T-helper 2 cell (primary cell): ENCODE measurements at regions not wholly inside any gene's neighbourhood (a gene's known extent, or its start where the extent isn't known, plus 50 kb on each side); places are given as distances from the start of the nearest gene placed in this dataset.

Experiments
- DNase-seq, 5 experiments: peaks; one replicate each; pipeline versions ENCODE4 v3.0.0 to v3.0.0-alpha.2; 2012 to 2022

GRCh38 chr12:67504026-67504425, 144.5 kb upstream of the DYRK2 start:
- DNase-seq: no peak

DNA sequence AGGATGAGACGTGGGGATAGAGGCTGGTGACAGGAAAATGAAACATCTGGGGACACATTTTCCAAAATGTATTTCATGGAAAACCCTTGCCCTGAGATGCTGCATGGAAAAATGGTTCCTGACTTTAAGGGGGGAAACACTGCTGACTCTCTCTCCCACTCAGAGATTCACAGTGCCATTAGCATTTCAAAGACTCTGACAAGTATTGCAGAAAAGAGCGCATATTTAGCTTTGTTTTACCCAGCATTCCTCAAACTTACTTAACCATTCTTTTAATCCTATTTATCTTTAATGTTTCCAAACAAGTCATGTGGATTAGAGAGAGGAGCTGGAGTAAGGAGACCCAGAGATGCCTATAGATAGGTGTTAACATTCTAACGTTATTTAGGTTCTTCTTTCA, 141.8 kb upstream of the DYRK2 start:
- no peak for DNase-seq

DNA sequence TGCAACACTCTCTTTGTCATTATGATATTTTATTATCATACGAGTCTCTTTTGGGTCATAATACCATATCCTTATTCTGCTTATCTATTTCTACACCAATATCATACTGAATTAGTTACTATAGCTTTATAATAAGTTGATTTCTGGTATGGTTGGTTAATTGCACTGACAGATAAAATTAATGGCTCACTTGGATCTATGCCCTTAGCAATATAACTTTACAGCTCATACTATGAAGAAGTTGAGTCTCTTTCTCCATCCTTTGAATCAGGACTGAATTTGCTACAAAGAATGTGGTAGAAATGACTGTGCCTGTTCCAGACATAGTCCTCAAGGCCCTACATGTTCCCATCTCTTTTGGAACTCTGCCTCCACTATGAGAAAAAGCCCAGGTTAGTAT, 139.7 kb upstream of the DYRK2 start:
- DNase-seq: no peak

GRCh38 chr12:67509666-67510386, 138.7 kb upstream of the DYRK2 start:
- DNase-seq: no peak

GRCh38 chr12:67512061-67512460, 136.5 kb upstream of the DYRK2 start:
- peak in 1 of 5 experiments; percentile 9 for DNase-seq

DNA sequence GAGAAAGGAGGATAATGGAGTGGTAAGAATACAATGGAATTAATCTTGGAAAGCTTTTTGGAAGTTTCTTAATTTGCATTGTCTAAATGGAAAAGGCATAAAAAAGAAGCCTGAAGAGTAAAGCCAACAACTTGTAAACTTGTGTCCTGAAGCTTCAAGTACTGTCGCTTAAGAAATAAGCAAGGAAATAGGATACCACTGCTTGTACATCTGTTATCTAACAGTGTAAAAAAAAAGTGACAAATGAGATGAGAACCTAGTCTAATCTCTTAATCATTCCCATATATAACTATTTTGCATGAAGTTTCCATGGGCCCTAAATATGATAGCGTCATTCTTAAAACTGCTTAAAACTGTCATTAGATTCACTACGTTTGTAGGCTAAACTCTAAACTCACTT, 134.0 kb upstream of the DYRK2 start:
- DNase-seq: no peak

DNA sequence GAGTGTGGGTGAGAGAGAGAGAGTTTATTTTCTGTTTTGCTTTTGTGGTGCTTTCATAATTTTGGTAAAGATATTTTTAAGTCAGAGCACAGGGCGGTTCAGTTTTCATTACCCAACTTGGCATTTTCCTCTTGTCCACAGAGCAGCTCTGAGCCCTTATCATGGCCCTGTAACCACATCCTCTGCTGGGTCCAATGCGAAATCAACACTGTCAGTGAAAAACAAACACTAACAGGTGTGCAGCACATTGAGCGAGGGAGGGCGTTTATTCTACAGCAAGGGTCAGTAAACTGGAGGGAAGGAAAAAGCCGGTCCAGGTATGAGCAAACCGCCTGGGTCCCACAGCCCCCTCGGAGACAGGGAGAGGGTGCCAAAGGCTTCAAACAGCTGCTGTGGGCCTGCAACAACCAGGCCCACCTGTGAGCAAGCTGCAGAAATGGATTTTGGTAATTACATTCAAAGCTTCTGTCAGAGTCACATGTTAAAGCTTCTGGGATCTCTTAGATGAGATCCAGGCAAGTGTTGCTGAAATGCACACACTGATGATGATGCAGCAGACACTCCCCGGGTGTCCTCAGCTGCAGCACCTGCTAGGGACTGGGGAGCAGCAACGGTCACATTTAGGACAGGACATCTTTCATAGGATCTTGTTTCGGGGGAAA, 132.7 kb upstream of the DYRK2 start:
- DNase-seq: peak in 2 of 5 experiments; percentile 31 to 89

DNA sequence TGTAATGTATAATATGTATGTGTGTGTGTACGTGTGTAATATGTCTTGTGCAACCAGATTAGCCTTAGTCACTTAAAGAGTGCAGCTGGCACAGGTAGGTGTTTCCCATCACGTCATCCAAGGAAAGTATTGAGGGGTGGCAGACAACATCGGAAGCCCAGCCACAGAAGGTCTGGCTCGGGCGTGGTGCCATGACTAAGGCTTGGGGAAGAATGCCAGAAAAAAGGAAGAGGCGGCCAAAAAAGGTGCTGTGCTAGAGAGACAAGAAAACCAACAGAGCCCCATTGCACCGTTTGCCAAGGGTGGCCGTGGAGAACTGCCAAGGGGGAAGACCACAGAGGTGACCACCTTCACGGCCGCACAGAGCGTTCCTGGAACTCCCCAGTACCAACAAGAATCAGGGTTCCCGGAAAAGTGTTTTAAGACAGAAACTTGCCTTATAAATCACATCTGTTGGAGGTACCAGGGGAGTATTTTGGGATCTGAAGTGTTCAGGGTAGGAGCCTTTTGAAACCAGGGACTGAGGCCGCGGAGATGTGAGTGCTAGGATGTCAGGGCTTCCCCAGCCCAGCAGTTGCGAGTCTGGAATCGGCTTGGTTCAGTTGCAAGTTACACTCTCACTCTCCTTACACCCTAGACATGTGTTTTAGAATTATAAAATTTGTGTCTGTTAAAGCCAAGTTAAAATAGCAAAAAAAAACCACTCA, 131.2 kb upstream of the DYRK2 start:
- no peak for DNase-seq

DNA sequence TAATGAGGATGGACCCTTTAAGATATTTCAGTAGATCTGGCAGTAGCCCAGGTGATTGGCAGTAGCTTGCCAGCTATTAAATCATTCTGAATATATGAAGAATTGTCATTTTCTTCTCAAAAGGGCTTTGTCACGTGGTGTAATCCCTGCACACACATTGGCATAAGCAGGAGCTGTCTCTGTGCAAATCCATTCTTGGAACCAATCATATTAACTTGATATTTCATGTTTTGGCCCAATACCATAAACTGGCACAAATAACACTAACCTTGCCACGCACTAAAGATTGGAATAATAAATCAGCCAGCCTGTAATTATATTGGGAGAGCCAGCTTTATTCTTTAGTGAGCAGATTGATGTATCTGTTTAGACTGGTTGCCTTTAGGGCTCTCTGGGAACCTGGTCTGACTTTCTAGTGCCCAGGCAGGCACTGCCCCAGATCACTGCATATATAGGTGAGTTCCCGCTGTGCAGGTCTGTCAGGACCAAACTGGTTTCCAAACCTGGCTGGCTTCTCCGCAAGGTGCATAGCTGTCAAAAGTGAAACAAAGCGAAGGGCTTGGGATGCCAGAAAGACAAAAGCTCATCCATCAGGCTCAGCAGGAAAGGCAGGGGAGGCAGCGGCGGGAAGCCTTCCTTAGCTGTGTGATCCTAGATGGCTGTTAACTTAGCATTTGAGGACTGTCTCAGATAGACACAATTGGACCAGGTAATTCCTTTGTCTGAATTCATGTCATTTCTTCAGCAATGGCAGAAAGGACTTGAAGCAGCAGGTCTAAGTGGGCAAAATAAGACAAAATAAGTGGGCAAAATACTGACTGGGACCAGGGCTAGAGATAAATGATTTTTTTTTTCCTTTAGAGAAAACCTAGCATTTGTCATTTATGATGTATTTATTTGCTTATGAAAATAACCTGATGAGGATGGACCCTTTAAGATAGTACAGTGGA, 128.8 kb upstream of the DYRK2 start:
- DNase-seq: no peak

DNA sequence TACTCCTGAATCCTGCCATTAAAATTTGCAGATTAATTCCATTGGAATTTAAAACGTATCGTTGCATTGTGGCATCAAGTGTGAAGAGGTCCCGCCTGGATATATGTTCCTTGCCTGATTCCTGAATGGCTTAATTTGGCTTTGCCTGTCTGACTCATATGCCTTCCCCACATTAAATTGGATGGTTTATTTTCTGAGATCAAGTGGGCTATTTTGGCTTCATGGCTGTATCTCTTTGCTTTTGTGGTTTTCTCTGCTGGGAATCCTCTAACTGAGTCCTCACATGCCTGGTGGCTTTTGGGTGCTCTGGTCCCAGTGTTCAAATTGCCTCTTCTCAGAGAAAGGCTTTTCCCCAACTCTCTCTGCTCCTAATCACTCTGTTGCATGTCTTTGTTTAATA, 127.9 kb upstream of the DYRK2 start:
- no peak for DNase-seq

- no peak for DNase-seq
These were observed 126.3 kb upstream of the DYRK2 start for GRCh38 chr12:67522222-67522621.

DNA sequence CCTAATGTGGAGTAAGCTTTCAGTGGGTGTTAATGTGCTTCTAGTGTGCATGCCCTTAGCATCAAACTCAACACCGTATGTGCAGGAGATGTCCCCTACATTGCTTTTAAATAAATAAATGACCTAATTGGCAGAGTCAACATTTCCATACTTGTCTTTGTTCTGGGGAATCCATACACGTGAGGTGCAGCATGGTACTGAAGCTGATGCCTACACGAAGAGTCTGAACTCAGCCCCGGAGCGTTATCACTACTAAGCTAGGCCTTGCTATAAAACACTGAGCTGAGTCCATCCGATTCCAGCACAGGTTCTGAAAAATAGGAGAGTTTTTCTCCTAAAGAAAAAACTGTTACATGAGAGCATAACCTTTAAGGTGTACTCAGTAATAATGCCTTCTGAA, 125.0 kb upstream of the DYRK2 start:
- DNase-seq: no peak

DNA sequence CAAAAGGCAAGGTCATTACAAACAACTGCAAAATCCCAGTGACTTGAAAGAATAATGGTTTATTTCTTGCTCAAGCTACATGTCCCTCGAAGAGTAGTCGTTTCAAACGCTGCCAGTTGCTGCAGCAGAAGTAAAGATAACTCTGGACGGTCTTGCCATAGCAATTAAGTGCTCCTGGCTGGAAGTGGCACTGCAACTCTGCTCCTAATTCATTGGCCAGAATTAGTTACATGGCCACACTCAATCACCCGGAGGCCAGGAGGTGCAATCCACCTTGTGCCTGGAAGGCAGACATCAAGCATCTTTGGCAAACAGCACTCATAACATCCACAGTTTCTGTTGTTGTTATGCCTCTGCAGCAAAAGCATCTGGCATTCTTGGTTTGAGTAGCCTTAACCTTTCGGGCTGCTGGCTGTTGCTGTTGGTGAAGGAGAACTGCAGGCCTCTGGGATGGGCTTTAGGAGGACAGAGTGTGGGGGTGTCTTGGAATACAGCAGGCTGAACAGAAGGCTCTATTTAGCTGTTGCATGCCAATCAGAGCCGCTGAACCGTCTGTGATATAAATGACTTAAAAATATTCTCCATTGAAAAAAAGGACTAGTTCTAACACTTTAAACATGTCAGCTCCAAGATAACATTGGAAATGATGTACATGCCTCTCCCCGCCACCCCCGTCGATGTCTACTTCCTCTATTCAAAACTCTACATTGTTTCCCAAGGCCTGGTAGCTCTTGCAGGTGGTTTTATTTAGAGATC, 123.5 kb upstream of the DYRK2 start:
- no peak for DNase-seq

DNA sequence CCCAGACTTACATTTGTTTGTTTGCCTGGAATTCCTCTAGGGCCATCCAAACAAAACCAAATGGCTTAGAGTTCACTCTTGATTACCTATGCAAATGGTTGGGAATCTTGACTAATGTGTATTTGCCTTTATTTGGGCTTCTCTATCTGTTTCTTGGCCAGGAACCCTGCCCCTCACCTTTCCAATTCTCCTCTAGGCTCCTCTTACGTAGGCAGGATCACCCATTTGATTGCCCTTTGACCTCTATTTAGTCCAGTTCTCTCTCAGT, 123.0 kb upstream of the DYRK2 start:
- no peak for DNase-seq

DNA sequence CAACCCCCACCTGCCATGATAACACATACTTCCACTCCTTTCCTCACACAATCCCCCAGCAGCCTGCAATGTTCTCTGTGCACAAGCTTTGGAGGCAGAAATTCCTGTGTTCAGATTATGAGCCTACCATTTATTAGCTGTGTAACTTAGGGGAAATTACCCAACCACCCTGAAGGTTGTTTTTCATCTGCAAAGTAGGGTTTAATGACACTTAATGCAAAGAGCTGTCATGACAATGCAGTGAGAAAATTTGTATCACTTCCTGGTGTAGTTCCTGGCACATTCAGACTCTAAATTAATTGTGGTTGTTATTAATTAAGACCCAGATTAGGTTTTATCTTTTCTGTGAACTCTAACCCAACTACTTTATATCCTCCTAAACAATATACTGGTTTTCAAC, 122.4 kb upstream of the DYRK2 start:
- no peak for DNase-seq

GRCh38 chr12:67531051-67531450, 117.5 kb upstream of the DYRK2 start:
- DNase-seq: no peak

DNA sequence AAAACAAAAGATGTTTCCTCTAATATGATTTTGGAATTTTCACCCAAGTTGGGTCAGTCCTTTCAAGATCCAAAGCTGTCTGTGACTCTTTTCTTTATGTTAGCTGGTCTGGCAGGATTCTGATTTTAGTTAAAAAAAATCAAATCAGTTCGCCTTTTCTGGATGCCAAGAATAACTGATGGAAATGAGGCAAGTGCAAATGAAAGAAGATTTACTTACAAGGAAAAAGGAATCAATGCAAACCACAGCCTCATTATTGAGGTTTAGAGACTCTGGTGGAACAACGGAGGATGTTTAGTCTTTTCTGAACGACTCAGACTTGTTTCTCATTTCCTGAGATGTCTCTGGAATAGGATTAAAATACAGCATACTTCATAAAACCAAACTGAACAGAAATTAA, 117.0 kb upstream of the DYRK2 start:
- no peak for DNase-seq

DNA sequence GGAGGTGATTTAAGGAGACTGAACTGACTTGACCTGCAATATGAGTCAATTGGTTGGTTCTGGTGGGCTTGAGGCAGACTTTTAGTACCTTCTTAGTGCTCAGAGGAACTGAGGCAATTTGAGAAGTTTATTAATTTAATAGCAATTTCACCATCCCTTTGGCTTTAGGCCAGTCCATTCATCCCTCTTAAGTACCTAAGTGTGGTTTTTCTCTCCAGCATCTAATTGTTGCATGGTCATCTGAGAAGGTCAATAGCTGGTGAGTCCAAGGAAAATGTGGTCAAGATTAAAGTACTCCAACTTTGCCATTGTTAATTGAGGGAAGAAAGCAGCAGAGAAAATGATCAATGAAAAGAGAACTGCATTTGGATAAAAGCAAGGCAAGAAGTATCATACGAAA, 115.4 kb upstream of the DYRK2 start:
- DNase-seq: no peak

- DNase-seq: no peak
These were observed 114.5 kb upstream of the DYRK2 start for GRCh38 chr12:67534046-67534445.

- no peak for DNase-seq
These were observed 113.9 kb upstream of the DYRK2 start for GRCh38 chr12:67534681-67535080.

- no peak for DNase-seq
These were observed 113.4 kb upstream of the DYRK2 start for GRCh38 chr12:67535176-67535575.

DNA sequence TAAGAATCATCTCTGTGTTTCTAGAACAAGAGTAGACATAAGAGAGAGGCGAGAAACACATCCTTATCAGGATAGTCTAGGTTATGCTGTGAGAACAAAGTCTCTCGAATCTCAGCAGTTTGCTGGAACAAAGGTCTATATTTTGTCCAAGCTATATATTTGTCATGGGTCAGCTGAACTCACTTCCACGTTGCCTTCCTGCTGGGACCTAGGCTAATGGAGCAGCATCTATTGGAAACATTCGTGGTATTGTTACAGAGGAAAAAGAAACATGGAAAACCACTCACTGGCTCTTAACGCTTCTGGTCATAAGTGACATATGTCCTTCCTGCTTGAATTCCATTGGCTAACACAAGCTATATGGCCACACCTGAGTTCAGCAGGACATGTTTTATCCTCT, 112.6 kb upstream of the DYRK2 start:
- no peak for DNase-seq
